Ectodermal cell (in vitro differentiated cells): ENCODE measurements at regions not wholly inside any gene's neighbourhood (a gene's known extent, or its start where the extent isn't known, plus 50 kb on each side); places are given as distances from the start of the nearest gene placed in this dataset.
"Not testable (repeated sequence)": the region's sequence is repeated elsewhere in the genome, so short reads cannot be mapped to it uniquely, and the experiment has no call there.

ENCODE experiments used
- H3K27ac ChIP-seq: 2 replicates; pipeline ENCODE4 v1.7.0; 2013; ENCODE audit warnings: mild to moderate bottlenecking, low read depth, low read length; ENCODE audit not compliant: insufficient read depth, poor library complexity, severe bottlenecking
- H3K27me3 ChIP-seq: 2 replicates; pipeline ENCODE4 v1.7.0; 2013; ENCODE audit warnings: mild to moderate bottlenecking, low read length; ENCODE audit not compliant: insufficient read depth, control insufficient read depth, poor library complexity, severe bottlenecking
- H3K36me3 ChIP-seq: one replicate; pipeline ENCODE4 v1.7.0; 2013; ENCODE audit warnings: low read length; ENCODE audit not compliant: control insufficient read depth, insufficient read depth
- H3K4me1 ChIP-seq: one replicate; pipeline ENCODE4 v1.7.0; 2013; ENCODE audit warnings: low read length; ENCODE audit not compliant: control insufficient read depth, insufficient read depth
- H3K4me3 ChIP-seq: 2 replicates; pipeline ENCODE4 v1.7.0; 2013; ENCODE audit warnings: low read depth, low read length, control low read depth; ENCODE audit not compliant: insufficient read depth
- H3K9me3 ChIP-seq: 2 replicates; pipeline ENCODE4 v1.7.0; 2013; ENCODE audit warnings: mild to moderate bottlenecking, low read length, moderate library complexity; ENCODE audit not compliant: control insufficient read depth
- WGBS, 2 experiments: methylation state at CpG; one replicate each; pipeline ENCODE4 v1.1.7; 2013; ENCODE audit warnings: missing lambda C conversion rate in 2 of 2; 5-methylcytosine and 5-hydroxymethylcytosine counted together

DNA sequence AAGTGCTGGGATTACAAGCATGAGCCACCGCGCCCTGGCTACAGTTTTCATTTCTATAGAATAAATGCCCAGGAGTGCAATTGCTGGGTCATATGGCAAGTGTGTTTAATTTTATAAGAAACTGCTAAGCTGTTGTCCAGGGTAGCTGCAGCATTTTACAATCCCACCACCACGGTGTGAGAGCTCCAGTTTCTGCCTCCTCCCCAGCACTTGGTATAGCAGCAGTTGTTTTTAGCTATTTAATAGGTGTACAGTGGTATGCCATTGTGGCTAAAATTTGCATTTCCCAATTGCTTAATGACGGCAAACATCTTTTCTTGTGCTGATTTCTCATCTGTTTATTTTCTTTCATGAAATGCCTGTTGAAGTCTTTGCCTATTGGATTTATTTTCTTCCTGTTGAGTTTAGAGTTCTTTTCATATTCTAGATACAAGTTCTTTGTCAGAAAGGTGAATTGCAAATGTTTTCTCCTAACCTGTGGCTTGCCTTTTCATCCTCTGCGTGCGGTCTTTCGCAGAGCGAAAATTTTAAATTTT lies 100.3 kb downstream of the NDFIP1 start:
- H3K27ac ChIP-seq: no peak overlapping the region
- H3K4me1 ChIP-seq: no peaks in the 10 kb centered on the region
- no peaks in the 10 kb centered on the region for H3K36me3 ChIP-seq
- H3K27me3 ChIP-seq: no peaks in the 10 kb centered on the region
- no peak overlapping the region for H3K4me3 ChIP-seq
- WGBS, 2 experiments: 67 to 71% methylated on average over 8 of the region's 8 CpGs
- no peaks in the 10 kb centered on the region for H3K9me3 ChIP-seq

DNA sequence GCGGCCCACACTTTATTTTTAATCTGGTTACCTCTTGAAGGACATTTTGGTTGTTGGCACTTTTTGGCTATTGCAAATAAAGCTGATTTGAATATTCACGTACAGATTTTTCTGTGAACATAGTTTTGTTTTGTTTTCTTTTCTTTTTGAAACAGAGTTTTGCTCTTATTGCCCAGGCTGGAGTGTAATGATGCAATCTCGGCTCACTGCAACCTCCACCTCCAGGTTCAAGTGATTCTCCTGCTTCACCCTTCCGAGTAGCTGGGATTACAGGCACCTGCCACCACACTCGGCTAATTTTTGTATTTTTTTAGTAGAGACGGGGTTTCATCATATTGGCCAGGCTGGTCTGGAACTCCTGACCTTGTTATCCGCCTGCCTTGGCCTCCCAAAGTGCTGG lies 99.7 kb downstream of the NDFIP1 start:
- H3K4me1 ChIP-seq, H3K36me3 ChIP-seq, H3K27me3 ChIP-seq, H3K27ac ChIP-seq, H3K4me3 ChIP-seq, H3K9me3 ChIP-seq: not testable (repeated sequence)
- WGBS, 2 experiments: 76 to 93% methylated on average over 6 to 7 of the region's 7 CpGs

DNA sequence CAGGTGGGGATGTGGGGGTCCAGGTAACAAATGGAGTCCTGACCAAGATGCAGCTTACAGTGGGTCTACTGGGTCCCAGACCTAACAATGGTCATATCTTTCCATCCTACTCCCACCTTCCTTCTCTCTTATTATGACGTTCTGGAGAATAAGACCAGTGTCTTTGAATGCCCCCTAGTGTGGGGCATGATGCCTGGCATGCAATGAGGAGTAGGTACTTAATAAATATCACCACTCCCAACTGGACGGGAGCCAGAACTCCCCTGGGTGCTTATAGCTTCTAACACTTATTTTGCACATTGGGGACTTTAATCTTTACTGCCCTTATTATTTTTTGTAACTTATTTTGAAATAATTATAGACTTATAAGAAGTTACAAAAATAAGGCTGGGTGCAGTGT lies 98.2 kb downstream of the NDFIP1 start:
- H3K4me3 ChIP-seq: no peak overlapping the region
- H3K9me3 ChIP-seq: no peaks in the 10 kb centered on the region
- H3K36me3 ChIP-seq: no peaks in the 10 kb centered on the region
- 92 to 97% methylated on average over 1 to 2 of the region's 2 CpGs for whole genome bisulfite sequencing, 2 experiments
- H3K27ac ChIP-seq: no peak overlapping the region
- no peaks in the 10 kb centered on the region for H3K27me3 ChIP-seq
- H3K4me1 ChIP-seq: no peaks in the 10 kb centered on the region

DNA sequence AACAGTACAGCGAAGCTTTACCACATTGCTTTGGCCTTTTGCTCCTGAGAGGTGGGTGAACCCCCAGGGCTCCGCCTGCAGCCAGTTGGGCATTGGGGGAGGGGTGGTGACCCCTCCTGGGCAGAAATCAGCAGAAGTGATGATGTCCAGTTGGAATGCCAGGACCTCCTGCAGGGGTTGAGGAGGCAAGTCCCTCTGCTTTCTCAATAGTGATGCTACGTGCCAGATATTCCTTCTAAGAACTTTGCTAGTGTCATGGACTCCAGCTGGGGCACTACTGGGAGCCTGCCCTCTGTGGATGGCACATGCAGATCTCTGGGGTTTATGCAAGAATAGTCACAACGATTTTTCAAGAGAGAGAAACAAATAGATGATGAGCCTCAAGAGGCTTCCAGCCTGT lies 95.6 kb downstream of the NDFIP1 start:
- no peaks in the 10 kb centered on the region for H3K4me1 ChIP-seq
- no peaks in the 10 kb centered on the region for H3K36me3 ChIP-seq
- no peak overlapping the region for H3K4me3 ChIP-seq
- no peak overlapping the region for H3K27ac ChIP-seq
- H3K27me3 ChIP-seq: no peaks in the 10 kb centered on the region
- H3K9me3 ChIP-seq: no peaks in the 10 kb centered on the region
- WGBS, 2 experiments: 87 to 89% methylated on average over 4 of the region's 4 CpGs
